Gastrocnemius medialis (tissue), 4 donors: ENCODE measurements at regions not wholly inside any gene's neighbourhood (a gene's known extent, or its start where the extent isn't known, plus 50 kb on each side); places are given as distances from the start of the nearest gene placed in this dataset.

ENCODE experiments used
- ATAC-seq, 2 donors: fragments of 150-250 bp; one replicate each; pipeline ENCODE4 v1.9.1; 2016
- DNase-seq, 2 donors: peaks; one replicate each; pipeline ENCODE4 v3.0.0-alpha.2; 2019
- H3K27ac ChIP-seq, 4 donors: fragments of 200-600 bp; sonication (generic); 1 replicate in 1 of 4; 2 replicates in 3 of 4; pipeline ENCODE4 v1.5.1; 2016 to 2018; ENCODE audit warnings: mild to moderate bottlenecking in 2 of 4, moderate library complexity in 1 of 4
- H3K27me3 ChIP-seq, 3 donors: fragments of 200-600 bp; sonication (generic) in 2 of 3; 1 replicate in 1 of 3; 2 replicates in 2 of 3; pipeline versions ENCODE4 v1.5.1 to v1.6.0; 2016 to 2019; ENCODE audit warnings: mild to moderate bottlenecking in 1 of 3, moderate library complexity in 1 of 3
- H3K36me3 ChIP-seq, 2 donors: fragments of 200-600 bp; sonication (generic) in 1 of 2; one replicate each; pipeline ENCODE4 v1.5.1; 2017 to 2018
- H3K4me1 ChIP-seq, 2 donors: fragments of 200-600 bp; sonication (generic) in 1 of 2; one replicate each; pipeline ENCODE4 v1.5.1; 2016 to 2017; ENCODE audit warnings: mild to moderate bottlenecking in 2 of 2
- H3K4me3 ChIP-seq, 4 donors: fragments of 200-600 bp; sonication (generic) in 3 of 4; 1 replicate in 1 of 4; 2 replicates in 3 of 4; pipeline ENCODE4 v1.5.1; 2016 to 2019; ENCODE audit warnings: mild to moderate bottlenecking in 2 of 4
- H3K9me3 ChIP-seq, 3 donors: fragments of 200-600 bp; sonication (generic) in 2 of 3; 1 replicate in 1 of 3; 2 replicates in 2 of 3; pipeline ENCODE4 v1.5.1; 2016 to 2019
- CTCF ChIP-seq, 5 experiments: fragments of 450-650 bp in 3 of 5; fragments of 200-600 bp in 2 of 5; sonication (generic) in 2 of 5; IDR thresholded peaks in 4 of 5; conservative IDR thresholded peaks in 1 of 5; 1 replicate in 4 of 5; 2 replicates in 1 of 5; pipeline ENCODE4 v1.5.1; 2016 to 2019; ENCODE audit warnings: antibody characterized with exemption in 5 of 5, mild to moderate bottlenecking in 3 of 5, moderate library complexity in 3 of 5
- POLR2A ChIP-seq, 2 donors: fragments of 450-650 bp; IDR thresholded peaks; one replicate each; pipeline ENCODE4 v1.6.1; 2017; ENCODE audit warnings: antibody characterized with exemption in 2 of 2, mild to moderate bottlenecking in 2 of 2, moderate library complexity in 2 of 2
- in situ Hi-C, 4 donors: fragments of 200-750 bp; cut with MboI; loops; one replicate each; pipeline versions ENCODE4 v1.15.0 to v1.8.0; 2017; ENCODE audit warnings: low sequenced_read_pairs in 4 of 4
- intact Hi-C: fragments of 100-400 bp; cut with DNase I; formaldehyde crosslinking; loops from one replicate; pipeline ENCODE4 v1.15.1; 2023; ENCODE audit warnings: low total_unique reads

DNA sequence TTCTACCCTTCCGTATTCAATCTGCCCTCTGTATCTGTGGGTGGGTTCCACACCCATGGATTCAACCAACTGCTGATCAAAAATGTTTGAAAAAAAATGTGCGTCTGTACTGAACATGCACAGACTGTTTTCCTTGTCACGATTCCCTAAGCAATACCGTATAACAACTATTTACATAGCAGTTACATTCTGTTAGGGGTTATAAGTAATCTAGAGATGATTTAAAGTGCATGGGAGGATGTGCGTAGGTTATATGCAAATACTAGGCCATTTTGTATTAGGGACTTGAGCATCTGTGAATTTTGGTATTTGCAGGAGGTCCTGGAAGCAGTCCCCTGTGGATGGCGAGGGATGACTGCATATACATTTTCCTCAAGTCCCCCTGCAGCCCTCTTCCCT is 486.9 kb downstream of the PREX1 start:
- Histone ChIP-seq H3K36me3 (no peaks in the 10 kb centered on the region), H3K27ac (no peak overlapping the region), H3K9me3 (no peaks in the 10 kb centered on the region), H3K27me3 (peaks cover 0 to 4% (median 0%) of the 10 kb centered on the region in 3 donors), H3K4me1 (no peaks in the 10 kb centered on the region), H3K4me3 (no peak overlapping the region)
- in situ Hi-C loops (no loop called here), intact Hi-C loops (no loop called here)
- ATAC-seq (no peak), DNase-seq (no peak)
- TF ChIP-seq POLR2A (IDR thresholded peaks at IDR 0.05) (no peak), CTCF (IDR thresholded peaks at IDR 0.05 in 4 of 5, conservative IDR thresholded peaks at IDR 0.05 in 1 of 5) (no peak)

DNA sequence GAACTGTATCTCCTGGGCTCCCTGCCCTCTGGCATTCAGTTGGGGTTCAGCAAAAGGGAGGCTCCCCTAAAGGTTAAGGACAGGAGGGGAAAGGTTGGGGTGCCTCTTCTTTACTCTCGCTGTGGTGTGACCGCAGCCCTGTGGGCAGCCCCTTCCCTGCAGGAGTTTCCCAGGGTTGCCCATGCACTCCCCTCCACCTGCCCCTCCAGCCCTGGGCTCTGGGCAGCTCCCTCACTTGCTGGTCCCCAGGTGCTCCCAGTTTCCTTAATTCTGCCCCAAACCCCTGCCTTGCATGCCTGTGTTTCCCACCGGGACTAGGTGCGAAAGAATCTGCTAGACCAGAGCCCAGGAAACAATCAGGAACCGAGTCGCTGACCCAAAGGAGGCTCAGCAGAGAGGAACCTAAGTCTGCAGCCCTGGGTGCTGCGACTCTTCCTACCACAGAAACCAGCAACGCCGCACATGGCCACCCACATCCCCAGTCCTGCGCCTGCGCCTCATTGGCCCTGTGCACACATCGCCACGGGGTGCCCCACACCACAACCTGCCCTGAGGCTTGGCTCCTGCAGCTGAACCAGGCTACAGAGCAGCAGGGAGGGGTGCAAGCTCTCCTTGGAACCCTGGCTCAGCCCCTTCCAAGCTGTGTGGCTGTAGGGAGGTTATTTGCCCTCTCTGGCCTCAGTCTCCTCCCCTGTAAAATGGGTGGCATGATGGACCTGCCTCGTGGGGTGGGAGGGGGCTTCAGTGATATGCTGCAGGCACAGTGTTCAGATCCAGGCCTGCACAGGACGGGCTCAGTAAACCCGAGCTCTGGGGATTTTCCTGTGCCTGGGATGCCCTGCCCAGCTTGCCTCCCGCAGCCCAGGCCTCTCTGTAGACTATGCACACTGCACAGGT is 487.6 kb downstream of the PREX1 start:
- no peaks in the 10 kb centered on the region for H3K9me3 ChIP-seq

DNA sequence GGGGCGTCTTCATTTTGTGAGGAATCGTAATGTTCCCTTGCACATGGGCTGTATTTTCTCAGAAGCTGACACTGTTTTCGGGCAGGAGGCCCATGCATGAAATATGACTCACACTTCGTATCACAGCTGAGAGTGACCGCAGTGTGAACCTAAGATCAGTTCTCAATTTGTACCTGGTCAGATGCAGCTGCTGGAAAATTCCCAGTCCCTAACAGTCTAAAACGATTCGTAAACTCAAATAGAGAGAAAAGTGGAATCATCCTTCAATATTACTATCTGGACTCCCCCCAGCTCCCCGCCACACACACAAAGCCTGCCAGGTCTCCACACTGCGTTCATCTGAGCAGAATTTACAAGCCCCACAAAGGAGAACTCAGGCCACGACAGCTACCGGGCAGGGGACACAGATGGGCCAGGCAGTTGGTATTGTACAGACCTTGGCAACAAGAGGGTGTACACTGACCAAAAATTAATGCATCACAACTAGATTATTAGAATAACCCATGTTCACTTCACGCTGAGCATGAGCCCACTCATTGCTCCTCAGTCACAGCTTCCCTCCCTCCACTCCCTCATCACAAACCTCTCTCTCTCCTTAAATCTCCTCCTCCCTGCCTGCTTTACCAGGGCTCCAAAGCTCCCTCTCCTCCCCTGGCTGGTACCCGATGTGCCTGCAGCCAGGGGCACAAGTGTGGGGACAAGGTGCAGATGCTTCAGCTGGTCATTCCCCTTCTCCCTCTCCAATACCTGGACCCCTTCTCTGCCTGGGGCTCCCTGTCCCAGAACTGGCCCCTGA is 488.4 kb downstream of the PREX1 start:
- Histone ChIP-seq H3K4me1 (no peaks in the 10 kb centered on the region), H3K27ac (no peak overlapping the region)

More for the DNA sequence above, 487.6 kb downstream of the PREX1 start:
- Histone ChIP-seq H3K36me3 (no peaks in the 10 kb centered on the region), H3K4me1 (no peaks in the 10 kb centered on the region), H3K4me3 (no peak overlapping the region), H3K27me3 (peaks cover 0 to 4% (median 0%) of the 10 kb centered on the region in 3 donors), H3K27ac (no peak overlapping the region)
- ATAC-seq (no peak), DNase-seq (no peak)
- in situ Hi-C loops (no loop called here), intact Hi-C loops (no loop called here)
- TF ChIP-seq POLR2A (IDR thresholded peaks at IDR 0.05) (no peak), CTCF (IDR thresholded peaks at IDR 0.05 in 4 of 5, conservative IDR thresholded peaks at IDR 0.05 in 1 of 5) (no peak)

DNA sequence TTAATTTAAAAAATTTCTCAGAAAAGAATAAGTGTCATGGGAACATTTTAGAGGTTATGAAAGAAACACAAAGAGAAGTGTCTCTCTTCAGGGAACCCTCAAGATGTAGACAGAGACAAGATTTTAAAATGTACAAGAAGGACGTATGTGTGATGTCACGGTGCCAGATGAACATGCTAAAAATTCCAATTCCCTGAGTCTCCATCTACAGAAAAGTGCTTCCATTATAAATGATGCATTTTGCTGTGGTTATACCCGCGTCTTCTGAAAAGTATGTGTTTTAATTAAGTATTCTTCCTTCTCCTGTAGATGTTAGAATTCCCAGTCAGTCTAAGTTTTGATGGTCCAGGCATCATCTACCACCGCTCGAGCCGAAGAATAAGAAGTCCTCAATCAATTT is 489.1 kb downstream of the PREX1 start:
- Histone ChIP-seq H3K4me1 (no peaks in the 10 kb centered on the region), H3K9me3 (no peaks in the 10 kb centered on the region), H3K36me3 (no peaks in the 10 kb centered on the region), H3K27ac (no peak overlapping the region), H3K27me3 (peaks cover 0 to 4% (median 0%) of the 10 kb centered on the region in 3 donors), H3K4me3 (no peak overlapping the region)
- no peak for DNase-seq
- no peak for TF ChIP-seq POLR2A (IDR thresholded peaks at IDR 0.05)
- no peak for TF ChIP-seq CTCF (IDR thresholded peaks at IDR 0.05 in 4 of 5, conservative IDR thresholded peaks at IDR 0.05 in 1 of 5)
- in situ Hi-C loops, result no loop called here
- no peak for ATAC-seq
- intact Hi-C loops, result no loop called here

More for the DNA sequence above, 488.4 kb downstream of the PREX1 start:
- intact Hi-C loops, result no loop called here
- TF ChIP-seq POLR2A (IDR thresholded peaks at IDR 0.05) (no peak), CTCF (IDR thresholded peaks at IDR 0.05 in 4 of 5, conservative IDR thresholded peaks at IDR 0.05 in 1 of 5) (no peak)
- ATAC-seq, result peak; percentile 18 to 58
- Histone ChIP-seq H3K36me3 (no peaks in the 10 kb centered on the region), H3K27me3 (peaks cover 0 to 4% (median 0%) of the 10 kb centered on the region in 3 donors), H3K9me3 (no peaks in the 10 kb centered on the region), H3K4me3 (no peak overlapping the region)
- in situ Hi-C loops, result no loop called here
- no peak for DNase-seq
